K562 (cell line): ENCODE measurements at regions not wholly inside any gene's neighbourhood (a gene's known extent, or its start where the extent isn't known, plus 50 kb on each side); places are given as distances from the start of the nearest gene placed in this dataset.

Source experiments
- GATAD2A ChIP-seq: fragments of 450-650 bp; IDR thresholded peaks from 2 replicates; pipeline ENCODE4 v1.6.1; 2017
- KAT8 ChIP-seq: fragments of 450-650 bp; IDR thresholded peaks from 2 replicates; pipeline ENCODE4 v1.6.1; 2016; ENCODE audit warnings: low read depth, mild to moderate bottlenecking
- MCM3 ChIP-seq: fragments of 450-650 bp; IDR thresholded peaks from 2 replicates; pipeline ENCODE4 v1.6.1; 2016
- MGA ChIP-seq: fragments of 450-650 bp; IDR thresholded peaks from 2 replicates; pipeline ENCODE4 v1.6.1; 2016; ENCODE audit warnings: mild to moderate bottlenecking, moderate library complexity
- PTBP1 ChIP-seq: fragments of 200-400 bp; formaldehyde crosslinking; IDR thresholded peaks from 2 replicates; pipeline ENCODE4 v1.6.1; 2017; ENCODE audit warnings: low read depth, low read length
- SLC30A9 ChIP-seq: fragments of 250-450 bp; sonication (Bioruptor Pico); IDR thresholded peaks from 2 replicates; pipeline ENCODE4 v1.8.0; 2022; ENCODE audit warnings: mild to moderate bottlenecking, moderate library complexity
- SRSF1 ChIP-seq: fragments of 200-400 bp; formaldehyde crosslinking; IDR thresholded peaks from 2 replicates; pipeline ENCODE4 v1.6.1; 2017; ENCODE audit warnings: mild to moderate bottlenecking, low read depth, low read length, moderate library complexity
- TRIM28 ChIP-seq: fragments of 450-650 bp; IDR thresholded peaks from 2 replicates; pipeline ENCODE4 v1.6.1; 2017
- XRCC5 ChIP-seq: fragments of 200-400 bp; formaldehyde crosslinking; IDR thresholded peaks from 2 replicates; pipeline ENCODE4 v1.6.1; 2017; ENCODE audit warnings: low read depth, mild to moderate bottlenecking, low read length
- ZNF140 ChIP-seq: fragments of 250-450 bp; sonication (Bioruptor Pico); IDR thresholded peaks from 2 replicates; pipeline ENCODE4 v1.8.0; 2021; ENCODE audit warnings: moderate library complexity, mild to moderate bottlenecking, inconsistent platforms
- ZNF41 ChIP-seq: fragments of 250-450 bp; sonication (Bioruptor Pico); conservative IDR thresholded peaks from 2 replicates; pipeline ENCODE4 v1.4.0; 2020; ENCODE audit warnings: mild to moderate bottlenecking
- ZNF79 ChIP-seq: fragments of 250-450 bp; sonication (Bioruptor Pico); IDR thresholded peaks from 2 replicates; pipeline ENCODE4 v1.4.0; 2020; ENCODE audit warnings: low read depth, mild to moderate bottlenecking, moderate library complexity
- TF ChIP-seq, protein P1 (sequence below): IDR thresholded peaks from 2 replicates; pipeline ENCODE4 v1.6.1; 2012; ENCODE audit warnings: low read depth, low read length, improper control_type of control experiment, borderline replicate concordance
- TF ChIP-seq, protein P2 (sequence below), 2 experiments: fragments of 200-800 bp in 1 of 2; sonication (Bioruptor generic) in 1 of 2; sonication (generic) in 1 of 2; formaldehyde crosslinking in 1 of 2; IDR thresholded peaks in 1 of 2; conservative IDR thresholded peaks in 1 of 2; 2 replicates each; pipeline versions ENCODE4 v1.5.0 to v1.6.1; 2016 to 2020; ENCODE audit warnings: missing compliant biosample characterization in 1 of 2, missing genetic modification characterization in 1 of 2, missing genetic modification reagents in 1 of 2

DNA sequence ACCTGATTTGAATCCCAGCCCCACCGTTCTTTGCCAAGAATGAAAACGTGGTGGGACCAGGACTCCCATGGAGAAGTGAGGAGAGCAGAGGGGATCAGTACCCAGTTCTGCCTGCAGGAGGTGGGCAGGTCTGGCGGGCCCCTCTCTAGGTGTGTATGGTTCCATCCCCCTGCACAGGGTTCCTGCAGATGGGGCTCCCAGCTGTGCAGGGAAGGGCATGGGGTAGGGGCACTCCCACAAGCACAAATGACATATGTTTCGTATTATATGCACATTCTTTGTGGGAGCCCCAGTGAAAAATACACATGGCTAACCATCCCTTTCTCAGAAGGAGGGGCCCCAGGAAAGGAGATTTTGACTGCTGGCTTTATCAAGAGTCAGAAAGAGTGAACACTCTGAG, 144.6 kb downstream of the PLPP3 start (continued):
- TF ChIP-seq MGA (no peak), ZNF140 (no peak), ZNF79 (CRISPR knock-in tag) (no peak), TRIM28 (no peak), PTBP1 (no peak), MCM3 (no peak), KAT8 (no peak), SLC30A9 (CRISPR knock-in tag) (no peak), XRCC5 (no peak), ZNF41 (CRISPR knock-in tag) (no peak), SRSF1 (no peak), GATAD2A (no peak)
- TF ChIP-seq, protein P1, sequence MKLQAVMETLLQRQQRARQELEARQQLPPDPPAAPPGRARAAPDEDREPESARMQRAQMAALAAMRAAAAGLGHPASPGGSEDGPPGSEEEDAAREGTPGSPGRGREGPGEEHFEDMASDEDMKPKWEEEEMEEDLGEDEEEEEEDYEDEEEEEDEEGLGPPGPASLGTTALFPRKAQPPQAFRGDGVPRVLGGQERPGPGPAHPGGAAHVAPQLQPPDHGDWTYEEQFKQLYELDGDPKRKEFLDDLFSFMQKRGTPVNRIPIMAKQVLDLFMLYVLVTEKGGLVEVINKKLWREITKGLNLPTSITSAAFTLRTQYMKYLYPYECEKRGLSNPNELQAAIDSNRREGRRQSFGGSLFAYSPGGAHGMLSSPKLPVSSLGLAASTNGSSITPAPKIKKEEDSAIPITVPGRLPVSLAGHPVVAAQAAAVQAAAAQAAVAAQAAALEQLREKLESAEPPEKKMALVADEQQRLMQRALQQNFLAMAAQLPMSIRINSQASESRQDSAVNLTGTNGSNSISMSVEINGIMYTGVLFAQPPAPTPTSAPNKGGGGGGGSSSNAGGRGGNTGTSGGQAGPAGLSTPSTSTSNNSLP = no peak
- TF ChIP-seq, protein P2, sequence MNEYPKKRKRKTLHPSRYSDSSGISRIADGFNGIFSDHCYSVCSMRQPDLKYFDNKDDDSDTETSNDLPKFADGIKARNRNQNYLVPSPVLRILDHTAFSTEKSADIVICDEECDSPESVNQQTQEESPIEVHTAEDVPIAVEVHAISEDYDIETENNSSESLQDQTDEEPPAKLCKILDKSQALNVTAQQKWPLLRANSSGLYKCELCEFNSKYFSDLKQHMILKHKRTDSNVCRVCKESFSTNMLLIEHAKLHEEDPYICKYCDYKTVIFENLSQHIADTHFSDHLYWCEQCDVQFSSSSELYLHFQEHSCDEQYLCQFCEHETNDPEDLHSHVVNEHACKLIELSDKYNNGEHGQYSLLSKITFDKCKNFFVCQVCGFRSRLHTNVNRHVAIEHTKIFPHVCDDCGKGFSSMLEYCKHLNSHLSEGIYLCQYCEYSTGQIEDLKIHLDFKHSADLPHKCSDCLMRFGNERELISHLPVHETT (CRISPR knock-in tag; conservative IDR thresholded peaks at IDR 0.05 in 1 of 2, IDR thresholded peaks at IDR 0.05 in 1 of 2) = no peak
